ENCODE measurements at regions not wholly inside any gene's neighbourhood (a gene's known extent, or its start where the extent isn't known, plus 50 kb on each side); places are given as distances from the start of the nearest gene placed in this dataset.

DNA sequence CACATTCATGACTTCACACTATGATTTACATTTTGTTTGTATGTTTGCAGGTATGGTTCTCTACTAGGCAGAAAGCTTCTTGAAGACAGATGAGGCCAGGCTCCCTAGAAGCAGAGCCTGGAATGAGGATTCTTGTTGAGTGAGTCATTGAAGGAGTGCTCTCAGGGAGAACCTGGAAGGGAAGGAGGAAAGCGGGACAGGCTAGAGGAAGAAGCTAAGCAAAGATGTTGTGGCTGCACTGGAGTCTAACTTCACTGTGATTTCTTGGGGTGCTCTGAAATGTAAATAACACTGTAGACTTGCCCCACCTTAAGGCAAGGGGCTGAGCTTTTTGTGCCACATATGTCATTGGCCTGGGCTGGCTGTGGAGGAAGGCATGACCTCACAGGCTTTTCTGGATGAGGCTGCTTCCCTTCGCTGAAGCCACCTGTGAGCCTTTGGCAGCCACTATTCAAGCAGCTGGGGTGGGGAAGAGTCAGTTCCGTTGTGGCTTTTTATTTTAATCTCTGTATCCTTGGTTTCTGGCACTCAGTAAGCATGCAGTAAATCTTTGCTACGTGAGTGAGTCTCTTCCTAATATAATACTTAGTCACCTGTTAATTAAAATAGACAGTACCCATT lies 307.3 kb downstream of the SV2B start:
- TF ChIP-seq, protein P1, sequence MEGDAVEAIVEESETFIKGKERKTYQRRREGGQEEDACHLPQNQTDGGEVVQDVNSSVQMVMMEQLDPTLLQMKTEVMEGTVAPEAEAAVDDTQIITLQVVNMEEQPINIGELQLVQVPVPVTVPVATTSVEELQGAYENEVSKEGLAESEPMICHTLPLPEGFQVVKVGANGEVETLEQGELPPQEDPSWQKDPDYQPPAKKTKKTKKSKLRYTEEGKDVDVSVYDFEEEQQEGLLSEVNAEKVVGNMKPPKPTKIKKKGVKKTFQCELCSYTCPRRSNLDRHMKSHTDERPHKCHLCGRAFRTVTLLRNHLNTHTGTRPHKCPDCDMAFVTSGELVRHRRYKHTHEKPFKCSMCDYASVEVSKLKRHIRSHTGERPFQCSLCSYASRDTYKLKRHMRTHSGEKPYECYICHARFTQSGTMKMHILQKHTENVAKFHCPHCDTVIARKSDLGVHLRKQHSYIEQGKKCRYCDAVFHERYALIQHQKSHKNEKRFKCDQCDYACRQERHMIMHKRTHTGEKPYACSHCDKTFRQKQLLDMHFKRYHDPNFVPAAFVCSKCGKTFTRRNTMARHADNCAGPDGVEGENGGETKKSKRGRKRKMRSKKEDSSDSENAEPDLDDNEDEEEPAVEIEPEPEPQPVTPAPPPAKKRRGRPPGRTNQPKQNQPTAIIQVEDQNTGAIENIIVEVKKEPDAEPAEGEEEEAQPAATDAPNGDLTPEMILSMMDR (IDR thresholded peaks at IDR 0.05) = no peak
- TF ChIP-seq POLR2AphosphoS5 (IDR thresholded peaks at IDR 0.05) = no peak
